Endothelial cell of umbilical vein (primary cell): ENCODE measurements at regions not wholly inside any gene's neighbourhood (a gene's known extent, or its start where the extent isn't known, plus 50 kb on each side); places are given as distances from the start of the nearest gene placed in this dataset.

Experiments used
- BruUV-seq: library from RNA; stranded (reverse); fragments of 400-500 nt; replicated peaks from 2 replicates; lab custom pipeline; 2021; lab: Mats Ljungman, UMichigan
- CTCF ChIA-PET: fragments of 300-600, 350-600 bp; sonication (Branson Sonifier 250); formaldehyde crosslinking; loops from one replicate; lab custom pipeline; 2021; ENCODE audit warnings: antibody characterized with exemption, inconsistent platforms; lab: Charles Lee
- POLR2A ChIA-PET: fragments of 300-600, 350-600 bp; sonication (Branson Sonifier 250); formaldehyde crosslinking; loops from one replicate; lab custom pipeline; 2021; ENCODE audit warnings: antibody characterized with exemption, inconsistent platforms; lab: Charles Lee
- DNase-seq: peaks from one replicate; pipeline ENCODE4 v3.0.0-alpha.2; 2011; ENCODE audit warnings: low read depth, low spot score
- FAIRE-seq: peaks from 2 replicates; lab custom pipeline; 2011; peaks lifted over from hg19 to GRCh38; lab: Jason Lieb, UNC
- H2AFZ ChIP-seq: 2 replicates; pipeline ENCODE4 v1.6.0; 2012; ENCODE audit warnings: low read depth, low read length, control low read depth, inconsistent platforms
- H3K27ac ChIP-seq: 2 replicates; pipeline ENCODE4 v1.5.1; 2011; ENCODE audit warnings: low read depth, mild to moderate bottlenecking, control low read depth, low read length, moderate library complexity; ENCODE audit not compliant: insufficient read depth
- H3K27me3 ChIP-seq, 2 experiments: 2 replicates each; pipeline versions ENCODE4 v1.6.0 to v1.6.1; 2011; ENCODE audit warnings: low read length in 2 of 2, mixed read lengths in 1 of 2; ENCODE audit not compliant: control insufficient read depth in 2 of 2, insufficient read depth in 2 of 2
- H3K36me3 ChIP-seq, 2 experiments: 2 replicates in 1 of 2; 3 replicates in 1 of 2; pipeline ENCODE4 v1.5.1; 2011; ENCODE audit warnings: low read length in 2 of 2, mild to moderate bottlenecking in 1 of 2, moderate library complexity in 1 of 2; ENCODE audit not compliant: control insufficient read depth in 2 of 2, insufficient read depth in 2 of 2; ENCODE audit errors: extremely low read depth in 1 of 2
- H3K4me1 ChIP-seq: 3 replicates; pipeline ENCODE4 v1.5.1; 2011; ENCODE audit warnings: mild to moderate bottlenecking, low read length; ENCODE audit not compliant: control insufficient read depth, insufficient read depth; ENCODE audit errors: extremely low read depth
- H3K4me2 ChIP-seq: 2 replicates; pipeline ENCODE4 v1.6.1; 2011; ENCODE audit warnings: low read length, control low read depth, mixed read lengths; ENCODE audit not compliant: insufficient read depth
- H3K4me3 ChIP-seq, 3 experiments: fragments of 200-600 bp in 1 of 3; sonication (generic), shearing (Covaris generic) in 1 of 3; replicated peaks in 1 of 3; 2 replicates each; pipeline ENCODE4 v1.5.1; 2011 to 2016; ENCODE audit warnings: control low read depth in 3 of 3, low read length in 3 of 3, mild to moderate bottlenecking in 2 of 3, inconsistent platforms in 1 of 3, low read depth in 1 of 3, moderate library complexity in 1 of 3; ENCODE audit not compliant: insufficient read depth in 1 of 3
- H3K79me2 ChIP-seq: 2 replicates; pipeline ENCODE4 v1.6.0; 2012; ENCODE audit warnings: low read length, inconsistent platforms; ENCODE audit not compliant: control insufficient read depth, insufficient read depth
- H3K9ac ChIP-seq: replicated peaks from 2 replicates; pipeline ENCODE3; 2011; ENCODE audit warnings: low read length, control low read depth; ENCODE audit not compliant: insufficient read depth; ENCODE audit errors: extremely low read depth
- H3K9me1 ChIP-seq: replicated peaks from 3 replicates; pipeline ENCODE4 v1.6.0; 2011; ENCODE audit warnings: mild to moderate bottlenecking, low read length; ENCODE audit not compliant: control insufficient read depth, insufficient read depth; ENCODE audit errors: extremely low read depth
- H3K9me3 ChIP-seq: replicated peaks from 2 replicates; pipeline ENCODE4 v1.5.1; 2012; ENCODE audit warnings: low read length, inconsistent platforms; ENCODE audit not compliant: control insufficient read depth, insufficient read depth
- H4K20me1 ChIP-seq: replicated peaks from 2 replicates; pipeline ENCODE3; 2011; ENCODE audit warnings: mild to moderate bottlenecking, low read length; ENCODE audit not compliant: control insufficient read depth, insufficient read depth; ENCODE audit errors: extremely low read depth
- EZH2 ChIP-seq: IDR thresholded peaks from 2 replicates; pipeline ENCODE4 v1.6.1; 2012; ENCODE audit warnings: borderline replicate concordance, low read depth, mild to moderate bottlenecking, moderate library complexity, low read length, inconsistent platforms; ENCODE audit not compliant: severe bottlenecking
- FOS ChIP-seq: IDR thresholded peaks from 2 replicates; pipeline ENCODE4 v1.6.1; 2011; ENCODE audit warnings: mild to moderate bottlenecking, low read length, moderate library complexity, borderline replicate concordance; ENCODE audit not compliant: insufficient read depth
- GATA2 ChIP-seq: IDR thresholded peaks from 2 replicates; pipeline ENCODE4 v1.7.0; 2011; ENCODE audit warnings: low read depth, mild to moderate bottlenecking, moderate library complexity, mixed read lengths, low read length; ENCODE audit not compliant: insufficient read length, insufficient read depth
- JUN ChIP-seq: IDR thresholded peaks from 2 replicates; pipeline ENCODE4 v1.6.1; 2011; ENCODE audit warnings: borderline replicate concordance, low read depth; ENCODE audit not compliant: insufficient read length, insufficient read depth
- MYC ChIP-seq: IDR thresholded peaks from one replicate; pipeline ENCODE4 v1.6.1; 2011; ENCODE audit warnings: mild to moderate bottlenecking, low read depth, low read length
- POLR2A ChIP-seq: IDR thresholded peaks from 2 replicates; pipeline ENCODE4 v1.6.1; 2012; ENCODE audit warnings: low read depth, mild to moderate bottlenecking, control low read depth, low read length
- POLR2AphosphoS5 ChIP-seq: IDR thresholded peaks from 2 replicates; pipeline ENCODE4 v1.6.1; 2012; ENCODE audit warnings: low read depth, mild to moderate bottlenecking, control low read depth, low read length, moderate library complexity; ENCODE audit not compliant: insufficient read depth
- dilution Hi-C: fragments of 300-500 bp; cut with MboI; formaldehyde crosslinking; loops from one replicate; pipeline ENCODE4 v1.15.0; 2019; ENCODE audit warnings: low sequenced_read_pairs; ENCODE audit not compliant: extremely low pct_ligation_motif_present
- intact Hi-C: fragments of 100-400 bp; cut with micrococcal nuclease; formaldehyde crosslinking; loops from one replicate; pipeline ENCODE4 v1.10.0; 2022
- TF ChIP-seq, protein P1 (sequence below): IDR thresholded peaks from 2 replicates; pipeline ENCODE4 v1.6.1; 2011; ENCODE audit not compliant: insufficient read depth, insufficient read length
- TF ChIP-seq, protein P2 (sequence below), 2 donors: IDR thresholded peaks; 1 replicate in 1 of 2; 2 replicates in 1 of 2; pipeline ENCODE4 v1.5.1; 2011; ENCODE audit warnings: low read length in 2 of 2, mild to moderate bottlenecking in 2 of 2, moderate library complexity in 2 of 2, control low read depth in 1 of 2, inconsistent platforms in 1 of 2, low read depth in 1 of 2; ENCODE audit not compliant: insufficient read depth in 1 of 2; ENCODE audit errors: extremely low read depth in 1 of 2

DNA sequence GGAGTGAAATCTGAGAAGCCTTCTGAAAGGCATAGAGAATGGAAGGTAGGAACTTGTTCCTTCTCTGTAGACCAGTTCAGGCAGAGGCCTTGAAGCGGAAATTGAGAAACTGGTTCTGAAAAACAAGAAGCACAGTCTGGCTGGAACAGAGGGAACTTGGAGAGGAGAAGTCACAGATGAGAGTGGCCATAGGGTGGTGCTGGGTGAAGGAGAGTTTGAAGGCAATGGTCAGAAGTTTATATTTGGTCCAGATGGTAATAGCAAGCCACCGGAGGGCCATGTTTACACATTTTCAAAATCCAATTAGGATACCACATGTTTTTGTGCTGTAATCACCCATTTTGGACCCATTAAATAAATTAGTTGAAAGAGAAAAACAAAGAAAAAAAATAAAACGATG, 692.5 kb downstream of the INHBA start:
- H3K9me3 ChIP-seq: no peaks in the 10 kb centered on the region
- H3K27me3 ChIP-seq: no peaks in the 10 kb centered on the region
- TF ChIP-seq MYC (no peak), GATA2 (no peak), JUN (no peak), FOS (no peak), EZH2 (no peak), POLR2AphosphoS5 (no peak), POLR2A (no peak)
- TF ChIP-seq, protein P1, sequence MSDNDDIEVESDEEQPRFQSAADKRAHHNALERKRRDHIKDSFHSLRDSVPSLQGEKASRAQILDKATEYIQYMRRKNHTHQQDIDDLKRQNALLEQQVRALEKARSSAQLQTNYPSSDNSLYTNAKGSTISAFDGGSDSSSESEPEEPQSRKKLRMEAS: no peak
- TF ChIP-seq, protein P2, sequence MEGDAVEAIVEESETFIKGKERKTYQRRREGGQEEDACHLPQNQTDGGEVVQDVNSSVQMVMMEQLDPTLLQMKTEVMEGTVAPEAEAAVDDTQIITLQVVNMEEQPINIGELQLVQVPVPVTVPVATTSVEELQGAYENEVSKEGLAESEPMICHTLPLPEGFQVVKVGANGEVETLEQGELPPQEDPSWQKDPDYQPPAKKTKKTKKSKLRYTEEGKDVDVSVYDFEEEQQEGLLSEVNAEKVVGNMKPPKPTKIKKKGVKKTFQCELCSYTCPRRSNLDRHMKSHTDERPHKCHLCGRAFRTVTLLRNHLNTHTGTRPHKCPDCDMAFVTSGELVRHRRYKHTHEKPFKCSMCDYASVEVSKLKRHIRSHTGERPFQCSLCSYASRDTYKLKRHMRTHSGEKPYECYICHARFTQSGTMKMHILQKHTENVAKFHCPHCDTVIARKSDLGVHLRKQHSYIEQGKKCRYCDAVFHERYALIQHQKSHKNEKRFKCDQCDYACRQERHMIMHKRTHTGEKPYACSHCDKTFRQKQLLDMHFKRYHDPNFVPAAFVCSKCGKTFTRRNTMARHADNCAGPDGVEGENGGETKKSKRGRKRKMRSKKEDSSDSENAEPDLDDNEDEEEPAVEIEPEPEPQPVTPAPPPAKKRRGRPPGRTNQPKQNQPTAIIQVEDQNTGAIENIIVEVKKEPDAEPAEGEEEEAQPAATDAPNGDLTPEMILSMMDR (IDR thresholded peaks at IDR 0.05; ENCODE audit: extremely low read depth in 1 of 2, insufficient read depth in 1 of 2, low read depth in 1 of 2, low read length in 2 of 2): no peak
- H2AFZ ChIP-seq: no peak overlapping the region
- dilution Hi-C loops (no loop called here), intact Hi-C loops (loop anchor here (2.0 kb wide), 1 partner anchor 570 kb away; no protein-coding TSS in a partner anchor)
- H3K36me3 ChIP-seq: no peaks in the 10 kb centered on the region
- ChIA-PET POLR2A (interaction anchor here (0.6 kb wide), 1 partner anchor 305 kb away, joined by 4 read pairs; no protein-coding TSS in a partner anchor), CTCF (interaction anchor here (1.2 to 3.3 kb wide), 6 partner anchors 12 to 700 kb away, joined by 3 to 17 read pairs (median 6); no protein-coding TSS in a partner anchor)
- peaks cover 8% of the 10 kb centered on the region for H3K4me1 ChIP-seq
- H3K27ac ChIP-seq: peak overlapping the region; percentile 14
- no peak overlapping the region for H3K9ac ChIP-seq
- H3K4me2 ChIP-seq: no peak overlapping the region
- H3K9me1 ChIP-seq: no peaks in the 10 kb centered on the region
- H3K79me2 ChIP-seq: no peaks in the 10 kb centered on the region
- BruUV-seq: TSS peak; percentile 78
- DNase-seq: peak; percentile 12
- FAIRE-seq: no peak
- H4K20me1 ChIP-seq: no peaks in the 10 kb centered on the region
- no peak overlapping the region for H3K4me3 ChIP-seq
